GM19328 (cell line): ENCODE measurements at regions not wholly inside any gene's neighbourhood (a gene's known extent, or its start where the extent isn't known, plus 50 kb on each side); places are given as distances from the start of the nearest gene placed in this dataset.

ENCODE experiments used
- ATAC-seq: cut with Tn5 transposase; IDR thresholded peaks from one replicate; pipeline ENCODE4 v1.9.1; 2021; ENCODE audit warnings: mild to moderate bottlenecking, moderate library complexity; ENCODE audit not compliant: unreplicated experiment

DNA sequence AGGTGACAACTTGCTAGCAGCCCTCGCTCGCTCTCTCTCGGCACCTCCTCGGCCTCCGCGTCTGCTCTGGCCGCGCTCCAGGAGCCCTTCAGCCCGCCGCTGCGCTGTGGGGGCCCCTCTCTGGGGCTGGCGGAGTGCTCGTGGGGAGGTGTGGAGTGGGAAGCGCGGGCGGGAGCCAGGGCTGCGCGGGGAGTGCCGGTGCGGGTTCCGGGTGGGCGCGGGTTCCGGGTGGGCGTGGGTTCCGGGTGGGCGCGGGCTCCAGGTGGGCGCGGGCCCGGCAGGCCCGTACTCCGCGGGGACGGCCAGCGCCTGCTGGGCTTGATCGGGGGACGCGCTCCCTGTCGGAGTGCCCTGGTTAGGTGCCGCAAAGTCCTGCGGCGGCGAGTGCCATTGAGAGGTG, 384.3 kb downstream of the GPM6A start:
- no peak for ATAC-seq

DNA sequence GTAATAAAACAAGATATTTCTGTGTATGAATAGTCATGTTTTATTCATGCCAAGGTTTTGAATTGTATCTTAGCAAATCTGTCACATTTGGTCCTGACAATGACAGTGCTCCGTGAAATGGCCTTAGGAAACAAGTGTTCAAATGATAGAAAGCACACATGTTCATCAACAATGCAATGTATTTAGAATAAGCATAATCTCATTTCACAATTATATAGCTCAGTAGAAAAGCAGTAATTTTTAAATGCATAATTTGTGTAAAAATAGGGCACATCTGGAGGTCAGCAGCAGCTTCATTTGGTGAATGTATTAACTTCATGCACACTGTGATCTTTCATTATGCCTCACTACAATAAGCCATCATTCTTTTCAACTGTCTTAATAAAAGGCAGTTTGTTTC, 380.4 kb downstream of the GPM6A start:
- no peak for ATAC-seq

DNA sequence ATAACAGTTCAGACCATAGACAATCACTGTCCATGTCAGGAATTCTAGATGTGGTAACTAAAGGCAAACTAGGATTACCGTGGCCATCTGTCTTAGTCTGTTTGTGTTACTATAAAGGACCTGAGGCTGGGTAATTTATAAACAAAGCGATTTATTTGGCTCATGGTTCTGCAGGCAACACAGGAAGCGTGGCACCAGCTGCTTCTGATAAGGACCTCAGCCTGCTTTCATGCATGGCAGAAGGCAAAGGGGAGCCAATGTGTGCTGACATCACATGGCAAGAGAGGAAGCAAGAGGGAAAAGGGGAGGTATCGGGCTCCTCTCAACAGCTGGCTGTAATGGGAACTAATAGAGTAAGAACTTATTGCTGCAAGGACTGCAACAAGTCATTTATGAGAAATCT, 376.7 kb downstream of the GPM6A start:
- no peak for ATAC-seq

DNA sequence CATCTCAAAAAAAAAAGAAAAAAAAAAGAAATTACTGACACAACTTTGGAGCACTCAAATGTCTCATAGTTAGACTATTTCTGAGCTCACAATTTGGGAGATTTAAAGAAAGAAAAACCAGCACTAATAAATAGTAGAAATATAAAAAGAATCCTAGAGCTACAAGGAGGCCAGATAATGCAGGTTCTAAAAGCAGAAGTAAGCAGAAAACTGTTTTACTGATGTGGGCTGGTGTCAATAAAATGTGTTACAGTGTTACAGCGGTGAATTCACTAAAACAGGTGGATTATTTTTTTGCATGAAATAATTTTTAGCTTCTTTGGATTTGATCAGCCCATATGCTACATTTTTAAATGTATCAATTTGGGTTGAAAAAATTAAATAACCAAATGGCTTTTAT, 375.9 kb downstream of the GPM6A start:
- ATAC-seq = no peak

- no peak for ATAC-seq
Measured at GRCh38 chr4:175440786-175441185, 371.3 kb downstream of the GPM6A start.

- ATAC-seq = no peak
Measured at GRCh38 chr4:175441256-175441655, 370.8 kb downstream of the GPM6A start.

- no peak for ATAC-seq
Measured at GRCh38 chr4:175443547-175443946, 368.5 kb downstream of the GPM6A start.

DNA sequence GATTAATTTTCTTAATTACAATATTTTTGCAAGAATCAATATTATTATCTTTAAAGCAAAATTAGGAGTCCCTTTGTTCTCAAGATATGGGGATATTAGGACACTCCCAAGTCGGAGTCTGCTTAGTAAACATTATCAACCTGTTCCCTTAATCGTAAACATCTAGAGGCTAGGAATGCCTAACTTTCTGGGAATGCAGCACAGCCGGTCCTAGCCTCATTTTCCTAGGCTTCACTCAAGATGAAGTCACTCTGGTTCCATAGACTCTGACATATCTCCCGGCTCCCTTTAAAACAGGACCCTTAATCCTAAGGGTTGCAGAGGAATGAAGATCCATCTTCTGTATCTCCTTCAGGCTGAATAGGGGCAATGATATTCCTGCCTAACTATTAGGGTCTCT, 367.6 kb downstream of the GPM6A start:
- no peak for ATAC-seq

- ATAC-seq = no peak
Measured at GRCh38 chr4:175447016-175447415, 365.0 kb downstream of the GPM6A start.

- no peak for ATAC-seq
Measured at GRCh38 chr4:175450446-175450845, 361.6 kb downstream of the GPM6A start.

GRCh38 chr4:175451238-175451965, 360.7 kb downstream of the GPM6A start:
- ATAC-seq = no peak

GRCh38 chr4:175453456-175453855, 358.6 kb downstream of the GPM6A start:
- ATAC-seq = no peak

GRCh38 chr4:175456131-175456530, 355.9 kb downstream of the GPM6A start:
- no peak for ATAC-seq

DNA sequence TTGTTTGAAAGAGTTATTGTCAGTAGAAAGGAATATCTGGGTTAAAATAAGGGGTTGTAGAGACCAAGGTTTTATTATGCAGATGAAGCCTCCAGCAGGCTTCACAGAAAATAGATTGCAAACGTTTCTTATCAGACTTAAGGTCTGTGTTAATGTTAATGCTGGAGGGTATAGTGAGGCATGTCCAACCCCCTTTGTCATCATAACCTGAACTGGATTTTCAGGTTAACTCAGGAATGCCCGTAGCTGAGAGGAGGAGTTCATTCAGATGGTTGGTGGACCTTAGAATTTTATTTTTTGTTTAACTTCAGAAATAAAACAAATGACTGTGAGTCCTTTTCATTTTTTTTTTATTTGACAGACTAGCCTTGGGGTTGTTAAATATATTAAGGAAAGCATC, 354.1 kb downstream of the GPM6A start:
- ATAC-seq = no peak

DNA sequence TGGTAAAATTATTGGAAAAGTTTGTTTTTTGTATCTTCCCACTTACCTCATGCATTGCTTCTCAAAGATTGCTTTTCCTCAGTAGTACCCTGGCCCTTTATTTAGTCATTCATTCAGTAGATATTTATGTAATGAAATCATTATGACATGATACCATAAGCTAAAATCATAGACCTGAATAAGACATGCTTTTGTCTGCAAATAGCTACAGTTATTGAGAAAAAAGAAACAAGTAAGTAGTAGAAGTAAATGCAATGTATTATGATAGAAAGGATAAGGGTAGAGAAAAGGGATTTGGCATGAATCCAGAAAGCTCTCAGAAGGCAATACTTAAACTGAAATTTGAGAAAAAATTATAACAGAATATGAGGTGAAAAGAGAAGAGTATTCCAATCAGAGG, 352.5 kb downstream of the GPM6A start:
- no peak for ATAC-seq

GRCh38 chr4:175460414-175460813, 351.6 kb downstream of the GPM6A start:
- no peak for ATAC-seq

- no peak for ATAC-seq
Measured at GRCh38 chr4:175469514-175469913, 342.6 kb downstream of the GPM6A start.

- ATAC-seq = no peak
Measured at GRCh38 chr4:175470131-175470530, 341.9 kb downstream of the GPM6A start.

DNA sequence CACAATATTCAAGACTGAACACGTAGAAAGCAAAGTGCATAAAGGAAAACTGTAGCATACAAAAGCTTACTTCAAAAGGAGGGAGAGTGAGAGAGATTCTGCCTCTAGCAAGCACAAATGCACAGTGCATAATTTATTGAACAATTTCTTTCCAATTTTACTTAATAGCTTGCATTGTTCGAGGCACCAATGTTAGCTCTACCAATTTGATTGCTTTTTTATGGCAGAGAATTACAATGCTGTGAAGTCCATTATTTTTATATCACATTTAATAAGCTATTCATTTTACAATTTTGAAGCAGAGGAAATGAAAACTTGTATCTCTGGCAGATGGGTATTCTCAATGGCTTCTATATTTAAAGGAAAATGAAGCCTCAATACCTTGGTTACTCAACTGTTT, 331.7 kb downstream of the GPM6A start:
- ATAC-seq = no peak

GRCh38 chr4:175499735-175500352, 312.2 kb downstream of the GPM6A start:
- ATAC-seq = no peak

GRCh38 chr4:175504318-175504717, 307.7 kb downstream of the GPM6A start:
- no peak for ATAC-seq

- ATAC-seq = no peak
Measured at GRCh38 chr4:175509320-175509719, 302.7 kb downstream of the GPM6A start.

- no peak for ATAC-seq
Measured at GRCh38 chr4:175511861-175512260, 300.2 kb downstream of the GPM6A start.
